ENCODE measurements at regions not wholly inside any gene's neighbourhood (a gene's known extent, or its start where the extent isn't known, plus 50 kb on each side); places are given as distances from the start of the nearest gene placed in this dataset.

DNA sequence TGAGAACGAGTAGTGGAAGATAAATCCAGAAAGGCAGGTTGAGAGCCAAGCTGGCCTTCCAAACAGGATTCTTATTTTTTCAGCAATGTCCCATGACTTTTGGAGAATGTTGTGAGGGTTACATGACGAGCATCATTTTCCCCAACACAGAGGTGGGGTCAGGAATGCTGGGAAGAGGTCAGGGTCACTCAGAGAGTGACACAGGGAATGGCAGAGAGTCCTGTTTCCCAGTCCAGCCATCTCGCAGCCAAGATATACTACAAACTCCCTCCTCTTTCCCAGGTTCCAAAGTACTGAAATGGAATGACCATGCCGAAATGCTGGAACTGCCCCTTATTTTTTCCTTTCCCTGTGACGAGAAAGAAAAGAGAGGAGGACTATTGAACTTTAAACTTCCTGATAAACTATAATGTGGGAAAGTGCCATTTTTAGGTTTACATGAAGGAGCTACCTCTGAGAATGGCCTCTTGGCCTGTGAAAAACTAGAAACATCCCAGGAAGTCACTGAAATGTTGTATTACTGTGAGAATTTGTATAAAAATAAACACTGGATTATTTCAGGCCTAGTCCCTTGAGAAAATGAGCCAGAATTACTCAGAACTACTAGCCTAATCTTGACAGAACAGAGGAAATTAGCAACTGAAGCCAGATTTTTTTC, 420.4 kb downstream of the CETN3 start:
- Histone ChIP-seq H3K4me3 (ENCODE audit: low read length in 2 of 2) (no peak overlapping the region), H3K27ac (ENCODE audit: low read depth in 1 of 2, low read length in 2 of 2) (peak overlapping the region; percentile 89 to 98), H3K9me3 (ENCODE audit: control insufficient read depth, low read length) (no peaks in the 10 kb centered on the region), H3K27me3 (ENCODE audit: control insufficient read depth in 1 of 2, insufficient read depth in 2 of 2, low read length in 1 of 2) (no peaks in the 10 kb centered on the region), H3K36me3 (ENCODE audit: control insufficient read depth in 1 of 2, insufficient read depth in 2 of 2, low read length in 1 of 2) (peaks cover 0 to 2% of the 10 kb centered on the region in 2 donors), H3K4me1 (ENCODE audit: control insufficient read depth in 1 of 2, insufficient read depth in 2 of 2, low read length in 2 of 2) (no peaks in the 10 kb centered on the region)
- 1 to 2% methylated on average over 5 of the region's 5 CpGs for WGBS, 2 donors
- intact Hi-C loops (cut with DNase I) = loop anchor here in 1 of 2 donors (2.0 to 10.0 kb wide), 2 partner anchors 1104 to 1256 kb away; partner anchors contain the start of gene MEF2C
- DNase-seq (peak in 1 of 2 donors; percentile 70), ATAC-seq (ENCODE audit: low FRiP score) (peak; percentile 88)

DNA sequence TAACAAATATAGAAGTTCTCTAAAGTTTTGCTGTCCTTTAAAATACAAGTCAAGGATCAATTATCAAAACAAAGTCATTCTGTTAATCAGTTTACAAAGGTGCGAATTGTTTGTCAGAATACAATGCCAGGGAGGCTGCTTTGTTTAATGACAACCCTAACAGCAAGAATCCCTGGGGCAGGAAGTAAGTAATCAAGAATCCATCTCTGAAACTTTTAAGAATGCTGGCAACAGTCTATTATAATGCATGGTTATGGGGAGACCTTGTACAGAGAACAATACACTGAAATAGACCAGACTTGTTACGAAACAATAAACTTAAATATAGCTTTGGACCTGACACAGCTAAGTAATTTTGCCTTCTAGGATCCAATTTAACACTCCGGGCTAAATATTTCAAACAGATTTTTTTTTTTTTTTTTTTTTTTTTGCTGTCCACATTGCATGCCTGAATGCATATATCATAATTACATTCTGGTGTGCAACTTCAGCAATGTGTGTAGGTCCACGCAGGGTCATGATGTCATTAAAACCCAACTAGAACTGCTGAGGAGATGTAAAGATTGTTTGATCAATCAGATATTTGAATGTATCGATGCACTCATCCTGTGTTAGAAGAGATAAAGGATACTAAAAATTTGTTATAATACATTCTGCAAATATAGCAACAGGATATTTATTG, 421.3 kb downstream of the CETN3 start:
- intact Hi-C loops (cut with DNase I) = loop anchor here in 1 of 2 donors (2.0 to 10.0 kb wide), 2 partner anchors 1103 to 1255 kb away; partner anchors contain the start of gene MEF2C

DNA sequence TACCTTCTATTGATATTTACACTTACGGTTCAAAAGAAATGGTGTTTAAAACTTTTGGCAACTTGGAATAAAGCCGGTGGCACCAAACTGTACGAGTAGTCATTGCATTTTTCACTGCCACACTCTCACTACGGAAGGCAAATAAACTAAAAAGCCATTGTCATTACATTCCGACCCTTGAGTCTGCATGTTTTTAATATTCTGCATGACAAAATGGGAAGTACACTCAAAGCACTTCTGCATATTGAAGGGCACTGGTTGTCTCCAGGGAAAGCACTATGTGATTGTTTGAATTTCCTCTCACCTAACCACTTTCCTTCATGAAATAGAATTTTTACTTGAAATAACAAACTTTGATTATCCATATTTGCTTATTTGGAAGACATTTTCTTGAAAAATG, 426.3 kb downstream of the CETN3 start:
- Histone ChIP-seq H3K4me3 (ENCODE audit: low read length in 2 of 2) (no peak overlapping the region), H3K4me1 (ENCODE audit: control insufficient read depth in 1 of 2, insufficient read depth in 2 of 2, low read length in 2 of 2) (no peaks in the 10 kb centered on the region), H3K36me3 (ENCODE audit: control insufficient read depth in 1 of 2, insufficient read depth in 2 of 2, low read length in 1 of 2) (no peaks in the 10 kb centered on the region), H3K27me3 (ENCODE audit: control insufficient read depth in 1 of 2, insufficient read depth in 2 of 2, low read length in 1 of 2) (no peaks in the 10 kb centered on the region), H3K27ac (ENCODE audit: low read depth in 1 of 2, low read length in 2 of 2) (no peak overlapping the region), H3K9me3 (ENCODE audit: control insufficient read depth, low read length) (no peaks in the 10 kb centered on the region)
- intact Hi-C loops (cut with DNase I) = loop anchor here in 1 of 2 donors (10.0 kb wide), 1 partner anchor 1098 kb away; the partner anchor contains the start of gene MEF2C
- DNase-seq (no peak), ATAC-seq (ENCODE audit: low FRiP score) (no peak)
- 71 to 72% methylated on average over 5 of the region's 5 CpGs for WGBS, 2 donors

More for the DNA sequence above, 421.3 kb downstream of the CETN3 start:
- ATAC-seq (ENCODE audit: low FRiP score) (no peak), DNase-seq (no peak)
- H3K27me3 ChIP-seq (ENCODE audit: control insufficient read depth in 1 of 2, insufficient read depth in 2 of 2, low read length in 1 of 2) = no peaks in the 10 kb centered on the region
- H3K36me3 ChIP-seq (ENCODE audit: control insufficient read depth in 1 of 2, insufficient read depth in 2 of 2, low read length in 1 of 2) = peaks cover 0 to 2% of the 10 kb centered on the region in 2 donors
- no peaks in the 10 kb centered on the region for H3K4me1 ChIP-seq (ENCODE audit: control insufficient read depth in 1 of 2, insufficient read depth in 2 of 2, low read length in 2 of 2)
- H3K27ac ChIP-seq (ENCODE audit: low read depth in 1 of 2, low read length in 2 of 2) = peak overlapping the region; percentile 89 to 98
- no peaks in the 10 kb centered on the region for H3K9me3 ChIP-seq (ENCODE audit: control insufficient read depth, low read length)
- no peak overlapping the region for H3K4me3 ChIP-seq (ENCODE audit: low read length in 2 of 2)
- WGBS, 2 donors = 13 to 21% methylated on average over 5 of the region's 5 CpGs

DNA sequence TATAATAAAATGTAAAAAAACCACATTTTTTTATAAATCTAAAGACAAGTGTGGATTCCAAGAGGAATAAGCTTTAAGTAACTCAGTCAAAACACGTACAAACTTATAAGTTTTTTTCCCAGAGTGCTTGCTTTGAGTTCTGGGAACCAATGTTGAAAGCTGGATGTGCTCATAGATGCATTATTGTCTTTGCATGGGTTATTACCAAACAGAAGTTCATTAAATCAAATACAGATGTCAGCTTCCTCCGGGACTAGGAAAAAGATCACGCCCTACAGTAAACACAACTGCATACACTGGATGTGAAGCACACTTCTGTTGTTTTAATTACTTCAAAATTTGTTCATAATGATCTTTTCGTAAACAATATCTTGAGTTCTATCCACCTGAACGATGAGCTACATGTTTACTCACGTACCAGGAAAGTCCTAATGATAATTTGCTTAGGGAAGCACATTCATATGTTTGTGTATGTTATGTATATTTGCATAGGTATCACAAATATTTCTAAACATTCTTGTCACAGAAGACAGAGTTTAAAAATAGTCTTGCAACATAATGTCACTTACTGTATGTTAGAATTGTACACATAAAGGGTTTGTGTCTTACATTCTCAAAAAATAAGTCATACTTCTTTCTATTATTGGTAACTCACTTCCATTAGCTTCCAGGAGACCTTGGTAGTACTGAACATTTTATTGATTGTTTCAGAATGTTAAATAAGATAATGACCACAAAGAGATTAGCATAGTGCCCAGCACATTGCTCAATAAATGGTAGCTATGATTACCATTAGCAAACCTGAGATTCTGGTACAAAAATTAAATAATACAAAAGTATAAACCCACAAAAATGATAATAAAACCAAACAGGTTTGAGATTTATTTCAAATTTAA, 427.4 kb downstream of the CETN3 start:
- DNase-seq (no peak), ATAC-seq (ENCODE audit: low FRiP score) (no peak)
- Histone ChIP-seq H3K36me3 (ENCODE audit: control insufficient read depth in 1 of 2, insufficient read depth in 2 of 2, low read length in 1 of 2) (no peaks in the 10 kb centered on the region), H3K4me1 (ENCODE audit: control insufficient read depth in 1 of 2, insufficient read depth in 2 of 2, low read length in 2 of 2) (no peaks in the 10 kb centered on the region), H3K27ac (ENCODE audit: low read depth in 1 of 2, low read length in 2 of 2) (no peak overlapping the region), H3K4me3 (ENCODE audit: low read length in 2 of 2) (no peak overlapping the region), H3K27me3 (ENCODE audit: control insufficient read depth in 1 of 2, insufficient read depth in 2 of 2, low read length in 1 of 2) (no peaks in the 10 kb centered on the region), H3K9me3 (ENCODE audit: control insufficient read depth, low read length) (no peaks in the 10 kb centered on the region)
- WGBS, 2 donors = 93 to 94% methylated on average over 6 of the region's 6 CpGs
- intact Hi-C loops (cut with DNase I) = loop anchor here in 1 of 2 donors (10.0 kb wide), 1 partner anchor 1097 kb away; the partner anchor contains the start of gene MEF2C

DNA sequence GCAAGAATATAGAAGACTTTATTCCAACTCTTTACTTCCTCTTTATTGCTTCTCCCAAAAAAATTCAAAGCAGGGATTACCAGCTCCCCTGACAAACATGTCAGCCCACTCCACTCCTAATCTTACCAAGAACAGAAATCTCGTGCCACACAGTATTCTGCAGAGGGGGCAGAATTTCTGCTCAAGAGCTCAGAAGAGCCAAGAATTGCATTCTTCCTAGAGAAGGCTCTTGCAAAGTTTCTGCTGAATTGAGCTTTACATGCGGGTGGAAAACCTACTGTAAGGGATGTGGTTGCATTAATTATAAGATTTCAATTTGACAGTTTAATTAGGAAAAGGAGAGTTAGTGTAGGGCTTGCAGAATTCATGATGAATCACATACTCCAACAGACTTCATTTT, 428.5 kb downstream of the CETN3 start:
- WGBS, 2 donors = 31 to 38% methylated on average over 2 of the region's 2 CpGs
- ATAC-seq (ENCODE audit: low FRiP score) (no peak), DNase-seq (no peak)
- Histone ChIP-seq H3K27ac (ENCODE audit: low read depth in 1 of 2, low read length in 2 of 2) (no peak overlapping the region), H3K36me3 (ENCODE audit: control insufficient read depth in 1 of 2, insufficient read depth in 2 of 2, low read length in 1 of 2) (no peaks in the 10 kb centered on the region), H3K27me3 (ENCODE audit: control insufficient read depth in 1 of 2, insufficient read depth in 2 of 2, low read length in 1 of 2) (no peaks in the 10 kb centered on the region), H3K4me1 (ENCODE audit: control insufficient read depth in 1 of 2, insufficient read depth in 2 of 2, low read length in 2 of 2) (no peaks in the 10 kb centered on the region), H3K4me3 (ENCODE audit: low read length in 2 of 2) (no peak overlapping the region), H3K9me3 (ENCODE audit: control insufficient read depth, low read length) (no peaks in the 10 kb centered on the region)
- intact Hi-C loops (cut with DNase I) = loop anchor here in 1 of 2 donors (10.0 kb wide), 1 partner anchor 1096 kb away; the partner anchor contains the start of gene MEF2C

DNA sequence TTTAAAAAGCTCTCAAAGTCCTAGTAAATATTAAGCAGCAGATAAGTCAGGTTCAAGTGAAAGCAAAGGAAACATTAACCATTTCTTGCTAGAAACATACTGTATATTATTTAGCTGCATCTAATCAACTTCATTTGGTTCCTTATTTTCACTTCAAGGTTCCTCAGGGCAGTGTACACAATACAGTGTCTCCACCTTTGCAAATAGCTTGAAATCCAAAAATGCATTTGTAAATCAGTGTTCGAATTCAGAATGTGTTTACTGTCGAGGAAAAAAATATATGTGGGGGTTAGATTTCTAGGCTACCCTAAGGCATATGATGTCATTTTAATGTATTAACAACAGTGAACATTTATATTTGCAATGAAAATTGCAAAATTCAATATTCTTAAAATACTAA, 436.0 kb downstream of the CETN3 start:
- WGBS, 2 donors = 92 to 99% methylated on average over 2 of the region's 2 CpGs
- Histone ChIP-seq H3K4me3 (ENCODE audit: low read length in 2 of 2) (no peak overlapping the region), H3K4me1 (ENCODE audit: control insufficient read depth in 1 of 2, insufficient read depth in 2 of 2, low read length in 2 of 2) (peaks cover 0 to 2% of the 10 kb centered on the region in 2 donors), H3K36me3 (ENCODE audit: control insufficient read depth in 1 of 2, insufficient read depth in 2 of 2, low read length in 1 of 2) (no peaks in the 10 kb centered on the region), H3K9me3 (ENCODE audit: control insufficient read depth, low read length) (no peaks in the 10 kb centered on the region), H3K27me3 (ENCODE audit: control insufficient read depth in 1 of 2, insufficient read depth in 2 of 2, low read length in 1 of 2) (no peaks in the 10 kb centered on the region), H3K27ac (ENCODE audit: low read depth in 1 of 2, low read length in 2 of 2) (no peak overlapping the region)
- ATAC-seq (ENCODE audit: low FRiP score) = no peak
- no peak for DNase-seq
- intact Hi-C loops (cut with DNase I) = no loop called here

DNA sequence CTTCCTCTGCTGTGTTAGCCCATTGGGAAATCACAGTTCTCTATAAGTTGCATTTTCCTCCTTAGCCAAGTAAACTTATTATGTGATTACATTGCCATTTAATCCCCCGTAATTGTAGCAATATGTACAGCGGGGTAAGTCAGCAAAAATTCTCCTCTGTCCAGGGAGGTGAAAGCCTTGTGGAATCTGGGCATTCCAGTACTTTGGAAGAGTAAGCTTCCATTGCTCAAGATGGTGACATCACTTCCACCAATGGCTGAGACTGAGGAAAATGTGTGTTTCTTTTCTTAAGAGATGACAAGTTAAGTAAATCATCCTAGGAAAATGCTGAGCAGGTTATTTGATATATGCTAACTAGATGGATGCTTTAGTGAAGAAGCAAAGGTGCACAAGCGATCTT, 436.7 kb downstream of the CETN3 start:
- H3K4me3 ChIP-seq (ENCODE audit: low read length in 2 of 2) = no peak overlapping the region
- H3K36me3 ChIP-seq (ENCODE audit: control insufficient read depth in 1 of 2, insufficient read depth in 2 of 2, low read length in 1 of 2) = no peaks in the 10 kb centered on the region
- peaks cover 0 to 2% of the 10 kb centered on the region in 2 donors for H3K4me1 ChIP-seq (ENCODE audit: control insufficient read depth in 1 of 2, insufficient read depth in 2 of 2, low read length in 2 of 2)
- WGBS, 2 donors = 97% methylated on average over 3 of the region's 3 CpGs
- no peaks in the 10 kb centered on the region for H3K27me3 ChIP-seq (ENCODE audit: control insufficient read depth in 1 of 2, insufficient read depth in 2 of 2, low read length in 1 of 2)
- H3K27ac ChIP-seq (ENCODE audit: low read depth in 1 of 2, low read length in 2 of 2) = no peak overlapping the region
- no peak for DNase-seq
- no peaks in the 10 kb centered on the region for H3K9me3 ChIP-seq (ENCODE audit: control insufficient read depth, low read length)
- intact Hi-C loops (cut with DNase I) = no loop called here
- ATAC-seq (ENCODE audit: low FRiP score) = no peak

DNA sequence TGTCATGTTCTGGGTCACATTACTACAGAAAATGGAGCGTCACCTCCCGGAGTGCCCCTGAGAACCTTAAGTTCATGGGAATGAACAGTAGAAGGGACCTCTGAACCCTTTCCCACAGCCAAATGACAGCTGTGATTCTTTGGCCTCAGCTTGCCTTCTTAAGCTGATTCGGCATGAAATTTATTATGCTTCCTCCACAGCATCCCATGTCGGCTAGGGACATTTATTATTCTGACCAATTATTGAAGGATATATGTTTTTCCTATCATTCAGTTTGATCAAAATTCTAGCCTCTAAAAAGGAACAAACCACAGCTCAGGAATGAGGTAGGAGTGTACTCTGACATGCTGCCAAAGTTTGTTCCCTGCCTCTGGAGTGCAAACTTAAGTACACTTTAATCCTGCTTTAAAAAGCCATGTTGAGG, 440.6 kb downstream of the CETN3 start:
- WGBS, 2 donors = 16 to 17% methylated on average over 4 of the region's 4 CpGs
- no peaks in the 10 kb centered on the region for H3K27me3 ChIP-seq (ENCODE audit: control insufficient read depth in 1 of 2, insufficient read depth in 2 of 2, low read length in 1 of 2)
- H3K9me3 ChIP-seq (ENCODE audit: control insufficient read depth, low read length) = no peaks in the 10 kb centered on the region
- peaks cover 2 to 4% of the 10 kb centered on the region in 2 donors for H3K4me1 ChIP-seq (ENCODE audit: control insufficient read depth in 1 of 2, insufficient read depth in 2 of 2, low read length in 2 of 2)
- H3K27ac ChIP-seq (ENCODE audit: low read depth in 1 of 2, low read length in 2 of 2) = peak overlapping the region in 1 of 2 donors; percentile 71
- ATAC-seq (ENCODE audit: low FRiP score) = peak; percentile 59
- no peak for DNase-seq
- intact Hi-C loops (cut with DNase I) = no loop called here
- H3K4me3 ChIP-seq (ENCODE audit: low read length in 2 of 2) = no peak overlapping the region
- H3K36me3 ChIP-seq (ENCODE audit: control insufficient read depth in 1 of 2, insufficient read depth in 2 of 2, low read length in 1 of 2) = no peaks in the 10 kb centered on the region
